SK-N-MC (cell line): ENCODE measurements at regions not wholly inside any gene's neighbourhood (a gene's known extent, or its start where the extent isn't known, plus 50 kb on each side); places are given as distances from the start of the nearest gene placed in this dataset.

Experiments
- EZH2 ChIP-seq: fragments of 200-600 bp; sonication (generic); IDR thresholded peaks from one replicate; pipeline ENCODE4 v1.6.1; 2017; ENCODE audit warnings: antibody characterized with exemption
- FOXP2 ChIP-seq: optimal IDR thresholded peaks from 2 replicates; pipeline ENCODE3; 2011; ENCODE audit warnings: mild to moderate bottlenecking, moderate library complexity; ENCODE audit not compliant: insufficient read depth; ENCODE audit errors: extremely low read length, control extremely low read depth
- POLR2AphosphoS5 ChIP-seq: IDR thresholded peaks from 2 replicates; pipeline ENCODE4 v1.6.1; 2012; ENCODE audit warnings: mild to moderate bottlenecking, low read depth, low read length, borderline replicate concordance

- TF ChIP-seq EZH2: no peak
- no peak for TF ChIP-seq POLR2AphosphoS5
- no peak for TF ChIP-seq FOXP2
Observed at GRCh38 chr1:65623895-65624294, 168.8 kb upstream of the PDE4B start.
